Stimulated activated naive CD8-positive, alpha-beta T cell treated with anti-CD3 and anti-CD28 coated beads, Interleukin-15, Interleukin-2, amounts not matched to agents 100 U/mL and 50 U/mL, for 24 hours (primary cell): ENCODE measurements at regions not wholly inside any gene's neighbourhood (a gene's known extent, or its start where the extent isn't known, plus 50 kb on each side); places are given as distances from the start of the nearest gene placed in this dataset.
"Not testable (repeated sequence)": the region's sequence is repeated elsewhere in the genome, so short reads cannot be mapped to it uniquely, and the experiment has no call there.

Experiments used
- ATAC-seq: fragments of 150-1000 bp; cut with Tn5 transposase; one replicate; pipeline ENCODE4 v1.10.0; 2021
- DNase-seq: peaks from one replicate; pipeline ENCODE4 v3.0.0; 2021

GRCh38 chr17:70278844-70279462, 109.6 kb downstream of the KCNJ2 start:
- no peak for DNase-seq
- no peak for ATAC-seq

GRCh38 chr17:70286391-70286790, 117.1 kb downstream of the KCNJ2 start:
- ATAC-seq (no peak), DNase-seq (no peak)

GRCh38 chr17:70288540-70289290, 119.4 kb downstream of the KCNJ2 start:
- ATAC-seq (no peak), DNase-seq (no peak)

- DNase-seq (no peak), ATAC-seq (no peak)
Observed at GRCh38 chr17:70290770-70291169, 121.4 kb downstream of the KCNJ2 start.

GRCh38 chr17:70292366-70292765, 123.0 kb downstream of the KCNJ2 start:
- no peak for DNase-seq

GRCh38 chr17:70293564-70294310, 124.4 kb downstream of the KCNJ2 start:
- ATAC-seq, DNase-seq: not testable (repeated sequence)

More at GRCh38 chr17:70292366-70292765, 123.0 kb downstream of the KCNJ2 start:
- ATAC-seq, result no peak

GRCh38 chr17:70295329-70295728, 126.0 kb downstream of the KCNJ2 start:
- DNase-seq (no peak), ATAC-seq (no peak)

GRCh38 chr17:70295731-70296130, 126.4 kb downstream of the KCNJ2 start:
- DNase-seq, result no peak
- no peak for ATAC-seq

GRCh38 chr17:70296456-70296855, 127.1 kb downstream of the KCNJ2 start:
- ATAC-seq, result no peak
- no peak for DNase-seq

- ATAC-seq (no peak), DNase-seq (no peak)
Observed at GRCh38 chr17:70297397-70297796, 128.1 kb downstream of the KCNJ2 start.

- no peak for ATAC-seq
Observed at GRCh38 chr17:70298929-70299531, 129.7 kb downstream of the KCNJ2 start.

GRCh38 chr17:70307430-70308225, 138.3 kb downstream of the KCNJ2 start:
- ATAC-seq, result no peak
- DNase-seq, result no peak

More at GRCh38 chr17:70298929-70299531, 129.7 kb downstream of the KCNJ2 start:
- DNase-seq, result no peak

GRCh38 chr17:70308618-70309017, 139.3 kb downstream of the KCNJ2 start:
- ATAC-seq, result no peak
- no peak for DNase-seq

- DNase-seq (no peak), ATAC-seq (no peak)
Observed at GRCh38 chr17:70310221-70310672, 140.9 kb downstream of the KCNJ2 start.

GRCh38 chr17:70313086-70313852, 143.9 kb downstream of the KCNJ2 start:
- ATAC-seq (no peak), DNase-seq (no peak)

- DNase-seq (no peak), ATAC-seq (no peak)
Observed at GRCh38 chr17:70314096-70314495, 144.8 kb downstream of the KCNJ2 start.

GRCh38 chr17:70314506-70314905, 145.2 kb downstream of the KCNJ2 start:
- DNase-seq (no peak), ATAC-seq (no peak)

GRCh38 chr17:70317421-70317820, 148.1 kb downstream of the KCNJ2 start:
- DNase-seq (no peak), ATAC-seq (no peak)

GRCh38 chr17:70318051-70318450, 148.7 kb downstream of the KCNJ2 start:
- ATAC-seq (no peak), DNase-seq (no peak)

- DNase-seq (no peak), ATAC-seq (no peak)
Observed at GRCh38 chr17:70319516-70319915, 150.2 kb downstream of the KCNJ2 start.
